ENCODE measurements at regions not wholly inside any gene's neighbourhood (a gene's known extent, or its start where the extent isn't known, plus 50 kb on each side); places are given as distances from the start of the nearest gene placed in this dataset.

DNA sequence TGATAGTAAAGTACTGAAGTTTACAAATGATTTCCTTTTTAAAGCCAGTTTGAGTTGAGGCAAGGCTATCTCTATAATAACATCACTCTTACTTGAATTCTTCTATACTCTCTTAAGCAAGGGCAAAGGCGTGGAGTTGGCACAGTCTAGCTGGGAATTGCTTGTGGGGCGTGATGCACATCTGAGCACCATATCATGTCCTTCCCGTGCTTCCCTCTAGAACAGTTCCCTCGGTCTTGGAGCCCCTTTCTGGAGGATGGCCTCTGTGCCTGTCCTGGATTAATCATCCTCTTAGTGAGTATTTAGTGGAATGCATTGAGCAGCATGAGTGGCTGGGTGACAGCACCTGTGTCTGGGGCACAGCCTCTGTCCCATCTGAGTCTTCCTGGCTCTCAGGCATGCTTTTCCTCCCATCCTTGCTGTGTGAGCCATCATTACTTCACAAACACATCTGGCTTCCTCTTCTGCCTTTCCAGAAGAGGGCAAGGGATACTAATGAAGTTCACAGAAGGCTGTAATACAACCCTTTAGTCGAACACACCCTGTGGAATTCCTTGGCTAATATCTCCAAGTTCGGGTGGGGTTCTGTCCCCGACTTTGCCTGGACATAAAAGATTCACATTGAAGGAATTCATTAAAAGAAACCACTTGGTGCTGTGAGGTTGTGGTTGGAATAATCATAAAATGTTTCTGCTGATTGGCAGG lies 188.2 kb downstream of the FNDC1 start:
- no peaks in the 10 kb centered on the region for H3K27me3 ChIP-seq (ENCODE audit: control insufficient read depth, insufficient read depth, low read length)
- H3K4me3 ChIP-seq (ENCODE audit: low read depth, low read length): no peak overlapping the region
- no peaks in the 10 kb centered on the region for H3K36me3 ChIP-seq (ENCODE audit: control insufficient read depth, insufficient read depth, low read length)
- no peak for DNase-seq (ENCODE audit: low read depth)
- TF ChIP-seq, protein P1, sequence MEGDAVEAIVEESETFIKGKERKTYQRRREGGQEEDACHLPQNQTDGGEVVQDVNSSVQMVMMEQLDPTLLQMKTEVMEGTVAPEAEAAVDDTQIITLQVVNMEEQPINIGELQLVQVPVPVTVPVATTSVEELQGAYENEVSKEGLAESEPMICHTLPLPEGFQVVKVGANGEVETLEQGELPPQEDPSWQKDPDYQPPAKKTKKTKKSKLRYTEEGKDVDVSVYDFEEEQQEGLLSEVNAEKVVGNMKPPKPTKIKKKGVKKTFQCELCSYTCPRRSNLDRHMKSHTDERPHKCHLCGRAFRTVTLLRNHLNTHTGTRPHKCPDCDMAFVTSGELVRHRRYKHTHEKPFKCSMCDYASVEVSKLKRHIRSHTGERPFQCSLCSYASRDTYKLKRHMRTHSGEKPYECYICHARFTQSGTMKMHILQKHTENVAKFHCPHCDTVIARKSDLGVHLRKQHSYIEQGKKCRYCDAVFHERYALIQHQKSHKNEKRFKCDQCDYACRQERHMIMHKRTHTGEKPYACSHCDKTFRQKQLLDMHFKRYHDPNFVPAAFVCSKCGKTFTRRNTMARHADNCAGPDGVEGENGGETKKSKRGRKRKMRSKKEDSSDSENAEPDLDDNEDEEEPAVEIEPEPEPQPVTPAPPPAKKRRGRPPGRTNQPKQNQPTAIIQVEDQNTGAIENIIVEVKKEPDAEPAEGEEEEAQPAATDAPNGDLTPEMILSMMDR (IDR thresholded peaks at IDR 0.05; ENCODE audit: insufficient read depth, low read length, poor library complexity, severe bottlenecking): no peak

DNA sequence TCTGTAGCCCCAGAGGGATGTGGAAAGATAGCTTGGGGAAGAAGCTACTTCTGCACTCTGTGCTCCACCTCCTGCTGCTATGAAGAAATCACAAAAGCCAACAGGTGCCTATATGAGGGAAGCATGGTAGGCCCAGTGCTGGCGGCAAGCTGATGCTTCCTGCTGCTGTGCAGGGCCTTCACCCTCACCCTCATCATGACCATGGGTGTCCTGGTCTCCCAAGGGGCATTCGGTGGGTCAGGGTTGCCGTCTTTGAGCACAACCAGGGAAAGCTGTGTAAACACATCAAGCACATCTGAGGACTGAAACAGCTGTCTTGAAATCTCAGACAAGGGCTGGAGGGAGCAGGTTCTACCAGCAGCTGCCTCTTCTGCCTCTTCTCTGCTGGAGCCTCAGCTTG lies 184.0 kb downstream of the FNDC1 start:
- Histone ChIP-seq H3K36me3 (ENCODE audit: control insufficient read depth, insufficient read depth, low read length) (no peaks in the 10 kb centered on the region), H3K4me3 (ENCODE audit: low read depth, low read length) (no peak overlapping the region), H3K27me3 (ENCODE audit: control insufficient read depth, insufficient read depth, low read length) (no peaks in the 10 kb centered on the region)
- TF ChIP-seq, protein P1 (IDR thresholded peaks at IDR 0.05; ENCODE audit: insufficient read depth, low read length, poor library complexity, severe bottlenecking): no peak
- no peak for DNase-seq (ENCODE audit: low read depth)

DNA sequence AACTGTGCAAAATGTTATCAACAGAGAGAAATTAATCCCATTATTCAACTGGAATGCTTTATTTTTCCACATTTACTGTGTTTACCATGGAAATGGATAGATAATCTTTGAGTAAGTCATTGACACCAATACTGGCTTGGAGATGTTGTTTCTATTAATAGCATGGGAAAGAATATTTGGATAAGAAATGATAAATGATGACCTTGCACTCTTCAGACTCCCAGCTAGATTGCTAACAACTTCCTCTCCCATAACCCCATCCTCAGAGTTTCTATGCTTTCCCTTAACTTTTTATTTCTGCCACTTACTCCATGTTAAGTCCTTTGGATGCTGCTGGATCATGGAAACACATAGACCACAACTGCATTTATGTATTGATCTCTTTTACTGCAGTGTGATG lies 182.5 kb downstream of the FNDC1 start:
- TF ChIP-seq, protein P1 (IDR thresholded peaks at IDR 0.05; ENCODE audit: insufficient read depth, low read length, poor library complexity, severe bottlenecking): no peak
- no peak for DNase-seq (ENCODE audit: low read depth)

DNA sequence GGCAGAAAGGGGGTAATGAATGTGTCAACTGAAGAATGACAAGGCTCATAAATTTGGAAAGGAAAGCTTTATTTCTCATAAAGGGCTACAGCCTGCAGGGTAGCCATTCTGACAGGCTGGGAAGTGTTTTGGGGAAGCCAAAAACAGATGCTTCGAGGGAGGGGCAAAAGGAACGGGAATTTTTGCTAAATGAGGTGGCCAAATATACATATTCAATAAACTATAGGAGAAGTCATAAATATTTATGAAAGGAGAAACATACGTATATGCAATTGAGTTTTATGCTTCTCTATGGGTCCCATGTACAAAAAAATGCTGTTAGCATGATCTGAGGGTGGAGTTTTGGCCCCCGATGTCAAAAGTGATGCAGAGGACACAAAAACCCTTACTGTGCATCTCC lies 180.7 kb downstream of the FNDC1 start:
- Histone ChIP-seq H3K36me3 (ENCODE audit: control insufficient read depth, insufficient read depth, low read length) (no peaks in the 10 kb centered on the region), H3K4me3 (ENCODE audit: low read depth, low read length) (no peak overlapping the region), H3K27me3 (ENCODE audit: control insufficient read depth, insufficient read depth, low read length) (no peaks in the 10 kb centered on the region)
- TF ChIP-seq, protein P1 (IDR thresholded peaks at IDR 0.05; ENCODE audit: insufficient read depth, low read length, poor library complexity, severe bottlenecking): no peak
- no peak for DNase-seq (ENCODE audit: low read depth)

More for the DNA sequence above, 182.5 kb downstream of the FNDC1 start:
- H3K27me3 ChIP-seq (ENCODE audit: control insufficient read depth, insufficient read depth, low read length): no peaks in the 10 kb centered on the region
- no peaks in the 10 kb centered on the region for H3K36me3 ChIP-seq (ENCODE audit: control insufficient read depth, insufficient read depth, low read length)
- no peak overlapping the region for H3K4me3 ChIP-seq (ENCODE audit: low read depth, low read length)

DNA sequence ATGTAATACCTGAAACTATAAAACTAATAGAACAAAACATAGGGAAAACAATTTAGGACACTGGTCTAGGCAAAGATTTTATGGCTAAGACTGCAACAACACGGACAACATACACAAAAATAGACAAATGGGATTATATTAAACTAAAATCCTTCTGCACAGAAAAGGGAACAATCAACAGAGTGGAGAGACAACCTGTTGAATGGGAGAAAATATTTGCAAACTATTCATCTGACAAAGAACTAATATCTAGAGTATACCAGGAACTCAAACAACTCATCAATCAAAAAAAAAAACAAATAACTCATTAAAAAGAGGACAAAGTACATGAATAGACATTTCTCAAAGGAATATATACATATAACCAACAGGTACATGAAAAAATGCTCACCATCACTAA lies 174.5 kb downstream of the FNDC1 start:
- Histone ChIP-seq H3K27me3 (ENCODE audit: control insufficient read depth, insufficient read depth, low read length) (no peaks in the 10 kb centered on the region), H3K4me3 (ENCODE audit: low read depth, low read length) (no peak overlapping the region), H3K36me3 (ENCODE audit: control insufficient read depth, insufficient read depth, low read length) (no peaks in the 10 kb centered on the region)
- TF ChIP-seq, protein P1 (IDR thresholded peaks at IDR 0.05; ENCODE audit: insufficient read depth, low read length, poor library complexity, severe bottlenecking): no peak
- DNase-seq (ENCODE audit: low read depth): no peak

DNA sequence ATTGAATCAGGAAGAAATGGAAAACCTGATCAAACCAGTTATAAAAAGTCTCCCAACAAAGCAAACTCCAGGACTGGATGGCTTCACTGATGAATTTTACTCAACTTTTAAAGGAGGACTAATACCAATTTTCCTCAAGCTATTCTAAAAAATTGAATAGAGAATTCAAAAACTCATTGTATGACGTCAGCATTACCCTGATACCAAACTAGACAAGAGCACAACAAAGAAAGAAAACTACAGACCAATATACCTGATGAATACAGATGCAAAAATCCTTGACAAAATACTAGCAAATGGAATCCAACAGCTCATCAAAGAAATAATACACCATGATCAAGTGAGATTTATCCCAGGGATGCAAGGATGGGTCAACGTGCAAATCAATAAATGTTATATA lies 172.9 kb downstream of the FNDC1 start:
- TF ChIP-seq, protein P1 (IDR thresholded peaks at IDR 0.05; ENCODE audit: insufficient read depth, low read length, poor library complexity, severe bottlenecking): no peak
- Histone ChIP-seq H3K36me3 (ENCODE audit: control insufficient read depth, insufficient read depth, low read length) (no peaks in the 10 kb centered on the region), H3K27me3 (ENCODE audit: control insufficient read depth, insufficient read depth, low read length) (no peaks in the 10 kb centered on the region), H3K4me3 (ENCODE audit: low read depth, low read length) (no peak overlapping the region)
- no peak for DNase-seq (ENCODE audit: low read depth)

Data from kidney epithelial cell (primary cell).